ENCODE measurements at regions not wholly inside any gene's neighbourhood (a gene's known extent, or its start where the extent isn't known, plus 50 kb on each side); places are given as distances from the start of the nearest gene placed in this dataset.

DNA sequence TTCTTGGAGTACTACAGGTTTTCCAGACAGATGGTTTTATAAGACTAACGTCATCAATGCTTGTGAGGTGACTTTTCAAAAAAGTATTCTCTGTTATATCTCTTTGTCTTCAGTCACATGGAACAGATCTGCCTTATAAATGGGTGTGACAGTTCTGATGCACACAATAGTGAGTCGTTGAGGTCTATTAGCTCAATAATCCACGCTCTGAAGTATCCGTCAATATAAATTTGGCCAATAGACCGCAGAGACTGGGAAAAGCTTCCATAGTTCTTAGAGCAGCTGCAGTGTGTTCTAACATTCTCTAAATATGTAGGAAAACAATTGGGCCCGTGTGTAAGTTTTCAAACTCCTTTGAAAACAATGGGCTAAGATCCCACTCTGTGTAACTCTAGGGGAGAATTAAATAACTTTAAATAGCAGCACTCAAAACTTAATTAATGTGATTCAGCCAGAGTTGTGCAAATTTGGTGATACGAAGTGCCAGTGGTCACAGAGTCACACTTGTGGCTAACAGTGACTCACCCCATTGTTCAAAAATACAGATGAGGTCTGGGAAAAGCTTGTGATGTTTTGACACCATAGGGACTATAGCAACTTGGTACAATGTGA, 316.0 kb downstream of the LMO4 start:
- in situ Hi-C loops (cut with MboI; ENCODE audit: low pct_unique_long_range_greater_than_20kb, low sequenced_read_pairs) = no loop called here
- no peak for DNase-seq

DNA sequence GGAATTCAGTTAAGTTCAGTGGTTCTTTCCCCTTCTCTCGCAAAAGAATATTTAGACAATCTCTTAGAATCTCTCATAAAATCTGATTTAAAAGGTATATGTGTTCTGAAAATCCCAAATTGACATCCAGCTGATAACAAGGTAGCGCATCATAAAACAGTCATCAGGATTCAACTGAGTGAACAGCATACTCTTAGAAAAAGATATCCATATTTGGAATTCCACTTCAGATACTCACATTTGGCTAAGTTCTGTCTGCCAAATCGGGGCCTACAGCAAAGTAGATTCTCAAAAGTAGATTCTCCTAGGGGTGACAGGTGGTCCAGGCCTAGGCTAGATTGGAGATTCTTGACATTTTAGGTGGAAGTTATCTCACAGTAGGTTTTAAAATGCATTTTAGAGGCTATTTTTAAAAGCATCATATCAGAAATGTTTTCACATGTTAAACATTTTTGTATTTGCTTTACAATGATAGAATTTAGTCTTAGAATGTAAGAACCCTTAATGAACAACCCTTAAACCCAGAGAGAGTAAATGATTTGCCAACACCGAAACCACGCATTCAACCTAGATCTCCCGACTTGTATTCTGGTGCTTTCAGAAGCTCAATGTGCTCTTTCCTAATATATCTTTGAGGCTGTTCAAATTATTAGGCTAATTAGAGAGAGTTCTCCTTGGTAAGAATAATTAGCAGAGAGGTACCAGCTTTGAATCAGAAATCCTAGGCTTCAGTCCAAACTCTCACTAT, 318.9 kb downstream of the LMO4 start:
- in situ Hi-C loops (cut with MboI; ENCODE audit: low pct_unique_long_range_greater_than_20kb, low sequenced_read_pairs) = no loop called here
- DNase-seq = no peak

DNA sequence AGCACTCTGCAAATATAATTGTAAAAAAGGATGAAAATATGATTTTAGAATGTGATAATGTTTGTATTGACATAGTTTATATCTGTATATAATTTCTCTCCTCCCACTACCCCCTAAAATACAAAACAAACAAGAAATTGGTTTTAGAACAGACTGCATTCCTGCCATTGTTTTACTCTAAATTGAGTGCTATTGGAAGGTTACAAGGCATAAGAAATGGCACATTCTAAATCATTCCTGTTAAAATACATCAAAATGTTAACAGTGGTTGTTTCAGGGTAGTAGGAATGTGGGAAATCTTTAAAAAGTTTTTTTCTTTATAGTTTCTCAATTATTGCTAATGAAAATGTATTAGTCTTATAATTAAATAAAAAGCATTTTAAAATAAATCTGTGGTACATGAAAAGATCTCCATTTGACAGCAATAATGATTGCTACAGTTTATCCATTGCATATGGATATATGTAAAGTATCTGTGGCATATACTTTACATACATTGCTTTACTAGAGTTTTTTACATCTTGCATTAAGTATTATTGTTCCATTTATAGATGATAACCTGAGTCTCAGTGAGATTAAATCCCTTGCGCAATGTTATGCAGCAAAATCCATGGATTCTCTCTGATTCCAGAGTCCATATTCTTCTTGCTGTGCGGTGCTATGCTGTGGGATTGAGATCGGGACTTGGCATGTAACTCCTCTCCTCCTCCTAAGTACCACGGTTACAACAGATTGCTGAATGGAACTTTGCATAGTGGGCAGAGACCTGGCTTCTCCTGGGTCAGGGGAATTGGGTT, 319.8 kb downstream of the LMO4 start:
- in situ Hi-C loops (cut with MboI; ENCODE audit: low pct_unique_long_range_greater_than_20kb, low sequenced_read_pairs) = no loop called here
- no peak for DNase-seq

DNA sequence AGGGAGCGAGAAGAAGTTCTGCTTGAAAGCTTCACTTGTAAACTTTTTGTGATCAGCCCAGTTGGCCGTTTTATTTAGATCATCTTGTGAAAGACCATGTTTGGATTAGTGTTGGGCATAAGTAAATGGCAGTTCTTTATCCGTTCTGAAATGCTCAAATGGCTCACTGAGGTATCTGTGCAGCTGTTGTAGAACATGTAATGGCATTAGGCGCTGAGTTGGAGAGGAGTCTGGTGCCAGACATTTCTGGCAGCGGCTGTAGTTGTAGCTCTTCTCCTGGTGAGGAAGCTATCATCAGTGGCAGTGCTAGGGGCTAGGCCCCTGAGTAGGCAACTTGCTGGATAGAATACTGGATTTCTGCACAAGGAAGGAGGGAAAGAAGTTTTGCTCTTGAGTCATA, 321.6 kb downstream of the LMO4 start:
- DNase-seq = no peak
- in situ Hi-C loops (cut with MboI; ENCODE audit: low pct_unique_long_range_greater_than_20kb, low sequenced_read_pairs) = no loop called here

DNA sequence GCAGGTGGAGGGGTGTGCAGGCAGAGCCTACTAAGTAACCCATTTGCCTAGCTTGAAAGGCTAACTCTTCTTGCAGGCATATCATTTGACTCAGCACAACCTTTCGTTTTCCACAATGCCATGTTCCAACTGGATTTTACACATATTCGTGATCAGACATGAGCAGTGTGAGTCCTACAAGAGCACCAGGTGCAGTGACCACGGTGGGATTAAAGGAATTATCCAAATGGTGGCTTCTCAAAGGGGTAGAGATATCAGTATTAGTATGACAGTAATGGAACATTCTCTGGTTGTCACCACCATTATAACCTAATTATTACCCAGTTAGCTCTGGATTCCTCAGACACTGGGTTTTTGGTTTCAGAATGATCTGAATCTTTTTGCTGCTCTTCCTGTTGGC, 323.5 kb downstream of the LMO4 start:
- in situ Hi-C loops (cut with MboI; ENCODE audit: low pct_unique_long_range_greater_than_20kb, low sequenced_read_pairs) = no loop called here
- no peak for DNase-seq

DNA sequence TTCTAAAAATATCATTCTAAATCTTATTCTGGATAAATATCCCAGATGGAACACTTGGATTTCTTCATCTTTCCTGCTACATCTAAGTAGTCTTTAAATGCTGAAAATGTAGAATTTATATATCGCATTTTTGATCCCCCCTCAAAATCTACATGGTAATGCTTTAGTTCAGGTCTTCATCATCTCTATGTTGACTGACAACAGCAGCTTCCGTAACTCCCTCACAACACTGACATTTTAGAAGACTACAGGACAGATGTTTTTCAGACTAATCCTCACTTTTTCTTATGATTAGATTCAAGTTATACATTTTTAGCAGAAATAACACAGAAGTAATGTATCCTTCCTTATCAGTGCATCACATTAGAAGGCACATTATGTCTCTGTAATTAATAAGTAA, 336.5 kb downstream of the LMO4 start:
- no peak for DNase-seq
- in situ Hi-C loops (cut with MboI; ENCODE audit: low pct_unique_long_range_greater_than_20kb, low sequenced_read_pairs) = no loop called here

DNA sequence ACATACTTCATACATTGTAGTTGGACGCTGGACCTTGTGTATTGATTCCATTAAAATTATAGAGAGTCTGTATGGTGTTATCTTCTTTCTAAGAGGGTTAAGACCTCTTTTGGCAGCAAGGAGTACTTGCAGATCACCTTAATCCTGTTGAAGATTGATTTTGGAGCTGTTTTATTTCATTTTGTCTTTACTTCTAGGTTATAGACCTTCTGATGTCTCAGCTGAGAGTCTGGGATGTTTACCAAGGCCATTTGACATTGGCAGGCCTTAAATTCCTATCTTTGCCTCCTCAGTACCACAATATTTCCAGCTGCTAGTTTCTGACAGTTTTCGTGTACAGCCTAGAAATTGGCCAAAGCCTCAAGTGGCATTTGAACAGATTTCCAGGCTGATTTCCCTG, 338.0 kb downstream of the LMO4 start:
- in situ Hi-C loops (cut with MboI; ENCODE audit: low pct_unique_long_range_greater_than_20kb, low sequenced_read_pairs) = no loop called here

DNA sequence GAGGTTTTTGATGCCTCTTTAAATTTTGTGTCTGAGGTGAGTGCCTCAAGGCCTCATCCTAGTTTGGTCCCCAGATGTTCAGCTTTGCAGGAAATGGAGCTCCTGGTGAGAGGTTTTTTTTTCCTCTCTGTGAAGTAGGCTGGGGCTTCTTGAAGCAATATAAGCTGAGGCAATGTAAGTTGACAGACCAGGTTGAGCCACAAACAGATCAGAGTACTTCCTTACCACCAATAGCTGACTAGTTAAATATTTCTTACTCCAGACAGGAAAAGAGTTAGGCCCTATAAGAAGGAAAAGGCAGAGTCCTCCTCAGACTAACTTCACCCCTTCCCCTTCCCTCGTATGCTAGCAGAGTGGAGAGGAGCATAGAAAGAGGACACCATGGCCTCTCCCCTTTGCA, 341.0 kb downstream of the LMO4 start:
- no peak for DNase-seq
- in situ Hi-C loops (cut with MboI; ENCODE audit: low pct_unique_long_range_greater_than_20kb, low sequenced_read_pairs) = no loop called here

More for the DNA sequence above, 338.0 kb downstream of the LMO4 start:
- no peak for DNase-seq

DNA sequence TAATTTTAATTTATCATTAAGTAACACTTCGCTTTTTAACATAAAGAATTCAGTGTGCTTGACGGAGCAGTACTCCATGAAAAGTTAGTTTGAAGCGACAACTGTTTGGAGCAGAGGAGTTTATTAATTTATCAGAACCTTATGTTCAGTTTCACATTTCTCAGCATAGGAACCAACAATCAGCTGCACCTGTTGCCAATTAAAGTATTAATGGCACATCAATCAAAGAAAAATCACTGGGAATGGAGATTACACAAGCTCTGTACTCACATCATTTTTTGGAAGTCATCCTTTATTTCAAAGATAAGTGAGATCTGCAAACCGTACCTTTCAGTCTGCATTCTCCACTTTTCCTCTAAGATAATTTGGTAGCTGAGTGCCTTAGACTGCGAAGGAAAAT, 344.6 kb downstream of the LMO4 start:
- DNase-seq = no peak
- in situ Hi-C loops (cut with MboI; ENCODE audit: low pct_unique_long_range_greater_than_20kb, low sequenced_read_pairs) = no loop called here

DNA sequence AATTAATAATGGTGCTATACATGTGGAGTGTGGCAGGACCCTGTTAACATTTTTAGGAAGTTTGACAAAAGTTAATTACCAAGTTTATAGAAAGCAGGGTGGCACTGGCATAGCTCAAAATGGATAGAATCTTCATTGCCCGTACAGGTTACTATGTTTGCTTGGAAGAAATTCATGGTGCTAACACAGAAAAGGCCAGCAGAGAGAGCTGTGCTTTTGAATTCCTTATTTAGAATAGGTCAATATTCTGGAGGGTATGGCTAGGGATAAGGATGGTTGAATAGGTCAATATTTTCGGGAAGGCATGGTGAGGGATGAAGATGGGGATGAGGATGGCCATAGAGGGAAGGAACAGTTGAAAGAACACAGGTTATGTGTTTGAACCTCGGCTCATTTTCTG, 345.1 kb downstream of the LMO4 start:
- DNase-seq = no peak
- in situ Hi-C loops (cut with MboI; ENCODE audit: low pct_unique_long_range_greater_than_20kb, low sequenced_read_pairs) = no loop called here

DNA sequence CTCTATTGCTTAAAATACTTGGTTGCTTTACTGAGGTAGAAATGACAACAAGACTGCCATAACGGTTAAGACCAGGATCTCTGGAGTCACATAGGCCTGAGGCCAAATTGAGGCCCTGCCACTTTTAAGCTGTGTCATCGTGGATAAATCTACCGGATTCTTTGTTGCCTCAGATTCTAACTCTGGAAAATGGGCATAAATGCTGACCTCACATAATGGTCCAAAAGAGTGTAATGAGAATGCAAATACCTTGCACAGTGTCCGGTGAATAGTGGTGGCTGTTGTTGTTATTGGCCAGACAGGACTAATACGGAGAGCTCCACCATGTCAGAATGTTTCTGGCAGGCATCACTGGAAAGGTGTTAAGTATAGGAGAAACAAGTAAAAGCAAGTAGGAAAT, 346.1 kb downstream of the LMO4 start:
- in situ Hi-C loops (cut with MboI; ENCODE audit: low pct_unique_long_range_greater_than_20kb, low sequenced_read_pairs) = no loop called here
- DNase-seq = no peak

DNA sequence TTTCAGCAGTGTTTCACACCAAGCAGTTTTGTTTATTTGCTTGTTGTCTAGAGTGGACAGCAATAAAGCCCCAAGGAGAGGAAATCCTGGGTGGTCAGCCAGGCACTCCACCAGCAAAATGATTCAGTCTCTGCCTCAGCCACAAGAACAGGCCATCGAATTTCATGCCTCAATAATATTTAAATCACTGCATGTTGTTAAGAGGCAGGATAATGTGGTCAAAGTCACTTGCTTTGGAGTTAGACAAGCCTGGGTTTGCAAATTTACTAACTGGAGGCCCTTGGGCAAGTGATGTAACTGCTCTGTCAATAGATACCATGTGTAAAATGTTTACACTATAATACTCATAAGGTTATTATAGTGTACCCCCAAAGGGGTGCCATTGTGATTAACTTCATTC, 349.6 kb downstream of the LMO4 start:
- in situ Hi-C loops (cut with MboI; ENCODE audit: low pct_unique_long_range_greater_than_20kb, low sequenced_read_pairs) = no loop called here
- no peak for DNase-seq

DNA sequence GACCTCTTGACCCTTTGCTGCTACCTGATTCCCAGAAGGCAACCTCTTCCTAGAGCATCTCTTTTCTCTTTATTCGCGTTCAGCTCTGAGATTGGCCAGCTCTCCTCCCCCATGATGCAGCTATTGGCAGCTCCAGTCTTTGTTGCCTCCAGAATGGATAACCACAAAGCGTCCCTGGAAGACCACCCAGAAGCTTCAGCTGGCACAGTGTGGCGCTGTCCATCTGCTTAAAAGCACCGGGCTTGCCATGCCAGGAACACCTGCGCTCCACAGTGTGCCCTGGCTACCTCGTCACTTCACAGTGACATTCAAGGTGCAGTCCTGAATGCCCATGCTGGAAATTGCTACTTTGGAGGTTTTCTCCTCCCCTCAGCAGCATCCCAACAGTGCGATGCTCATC, 353.9 kb downstream of the LMO4 start:
- no peak for DNase-seq
- in situ Hi-C loops (cut with MboI; ENCODE audit: low pct_unique_long_range_greater_than_20kb, low sequenced_read_pairs) = no loop called here

DNA sequence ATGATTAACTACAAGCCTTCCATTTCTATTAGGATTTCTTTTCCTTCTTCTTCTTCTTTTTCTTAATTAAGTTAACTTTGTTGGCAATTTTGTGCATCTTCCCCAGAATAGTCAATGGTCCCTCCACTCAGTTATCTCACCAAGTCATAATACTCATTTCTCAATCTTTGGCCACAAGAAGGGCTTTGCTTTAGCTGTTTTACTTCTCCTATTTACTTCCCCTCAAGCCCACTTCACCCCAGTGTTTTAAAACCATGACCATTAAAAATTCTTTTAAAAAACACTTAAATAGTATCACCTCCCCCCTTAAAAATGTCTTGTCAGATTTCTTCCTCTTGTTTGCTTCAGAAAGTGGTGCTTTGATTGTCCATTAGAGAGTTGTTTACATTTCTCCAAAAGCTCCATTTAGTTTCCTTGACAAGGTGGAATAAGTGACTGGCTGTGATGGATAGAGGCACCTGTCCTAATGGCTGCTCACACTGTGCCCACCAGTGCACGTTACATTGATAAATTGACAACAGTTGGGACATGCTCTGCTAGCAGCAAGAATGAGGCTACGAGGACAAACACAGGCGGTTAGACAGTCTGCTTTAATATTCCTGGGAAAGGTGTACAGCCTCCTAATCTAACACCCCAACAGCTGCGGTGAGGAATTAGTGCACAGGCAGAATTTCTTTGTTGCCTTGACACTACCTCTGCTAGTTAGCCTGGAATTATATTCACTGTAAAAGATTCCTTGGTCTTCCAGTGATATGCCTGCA, 354.7 kb downstream of the LMO4 start:
- in situ Hi-C loops (cut with MboI; ENCODE audit: low pct_unique_long_range_greater_than_20kb, low sequenced_read_pairs) = no loop called here
- DNase-seq = peak; percentile 3

DNA sequence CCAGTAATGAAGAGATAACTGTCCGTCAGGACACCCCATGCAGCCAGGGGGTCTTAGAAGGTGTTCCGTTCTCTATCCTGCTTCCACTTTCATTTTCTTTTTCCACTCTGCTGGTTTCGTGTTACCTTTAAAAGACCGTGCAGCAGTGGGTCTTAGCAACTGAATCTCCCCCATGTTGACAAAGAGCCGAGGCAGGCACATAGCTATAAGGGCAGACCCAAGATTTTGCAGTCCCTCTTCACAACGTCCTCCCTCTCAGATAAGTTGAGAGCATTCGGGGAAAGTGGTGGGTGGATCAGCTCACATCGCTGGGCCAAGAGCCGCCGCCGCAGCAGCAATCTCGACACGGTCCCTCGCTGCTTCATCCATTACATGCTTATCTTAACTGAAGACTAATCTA, 355.5 kb downstream of the LMO4 start:
- DNase-seq = no peak
- in situ Hi-C loops (cut with MboI; ENCODE audit: low pct_unique_long_range_greater_than_20kb, low sequenced_read_pairs) = no loop called here

DNA sequence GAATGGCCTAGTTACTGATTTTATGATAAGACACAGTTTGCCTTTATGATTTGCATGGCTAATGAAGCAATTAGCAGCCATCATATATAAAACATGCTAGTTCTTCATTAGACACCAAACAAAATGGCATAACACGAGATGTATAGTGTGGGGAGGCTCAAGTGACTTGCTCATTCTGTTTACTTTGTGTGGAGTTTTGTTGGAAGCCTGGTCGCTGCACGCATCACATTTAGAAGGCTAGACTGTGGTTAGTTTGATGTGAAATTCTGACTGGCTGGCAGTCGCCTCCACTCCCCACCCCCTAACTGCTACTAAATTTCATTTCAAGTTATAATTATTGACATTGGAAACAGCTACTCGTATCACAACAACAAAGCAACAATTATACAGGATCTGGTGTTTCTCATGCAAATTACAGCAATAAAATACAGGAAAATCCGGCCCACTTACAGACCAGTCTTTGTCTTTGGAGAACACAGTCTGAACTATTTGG, 356.1 kb downstream of the LMO4 start:
- in situ Hi-C loops (cut with MboI; ENCODE audit: low pct_unique_long_range_greater_than_20kb, low sequenced_read_pairs) = no loop called here
- no peak for DNase-seq

DNA sequence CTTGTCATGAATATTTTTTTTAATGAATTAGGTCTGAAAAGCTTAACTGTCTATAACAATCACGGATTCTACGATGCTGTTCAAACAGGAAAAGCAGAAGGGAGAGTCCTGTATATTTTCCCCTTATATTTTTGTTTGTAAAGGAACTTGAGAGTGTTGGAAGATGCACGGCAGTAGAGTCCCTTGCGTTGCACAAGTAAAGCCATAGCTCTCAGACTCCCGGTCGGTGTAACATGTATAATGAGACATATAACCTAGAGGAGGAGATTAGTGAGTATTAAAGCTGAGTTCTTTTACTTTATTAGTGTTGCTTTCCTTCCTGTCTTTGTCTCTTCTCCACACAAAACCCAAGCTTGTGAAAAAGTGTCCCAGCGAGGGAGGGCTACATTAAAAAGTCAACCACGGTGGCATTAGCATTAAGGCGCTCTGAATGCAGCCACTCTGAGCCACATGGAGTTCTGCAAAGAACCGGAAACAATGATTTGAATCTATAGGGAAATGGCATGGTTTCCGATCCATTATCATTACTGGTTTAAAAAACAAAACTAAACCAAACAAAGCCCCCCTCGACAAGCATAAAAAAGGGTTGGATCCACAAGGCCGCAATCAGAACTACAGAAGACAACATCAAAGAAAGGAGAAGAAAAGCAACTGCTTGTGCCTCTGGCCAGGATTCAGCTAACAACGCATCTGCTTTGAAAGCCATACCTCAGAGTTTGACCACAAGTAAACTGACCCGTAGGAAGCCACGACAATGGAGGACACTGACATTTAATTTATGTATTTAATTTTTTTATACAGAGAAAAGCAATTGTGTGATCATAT, 356.8 kb downstream of the LMO4 start:
- in situ Hi-C loops (cut with MboI; ENCODE audit: low pct_unique_long_range_greater_than_20kb, low sequenced_read_pairs) = no loop called here
- no peak for DNase-seq

DNA sequence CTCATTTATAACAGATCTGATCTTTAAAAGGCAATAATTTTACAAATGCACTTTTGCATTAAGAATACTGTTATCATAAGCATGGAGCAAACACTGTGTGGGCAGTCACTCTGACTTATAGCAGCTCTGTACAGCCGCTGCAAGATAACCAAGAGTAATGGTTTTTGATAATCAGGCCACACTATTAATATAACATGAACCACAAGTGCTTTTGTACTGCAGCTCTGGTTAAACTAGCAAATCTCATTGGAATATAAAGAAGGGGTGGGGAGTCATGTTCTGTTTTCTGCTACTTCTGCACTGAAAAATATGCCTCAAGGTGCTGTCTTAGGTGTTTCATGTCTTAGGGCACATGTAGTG, 357.4 kb downstream of the LMO4 start:
- no peak for DNase-seq
- in situ Hi-C loops (cut with MboI; ENCODE audit: low pct_unique_long_range_greater_than_20kb, low sequenced_read_pairs) = no loop called here

DNA sequence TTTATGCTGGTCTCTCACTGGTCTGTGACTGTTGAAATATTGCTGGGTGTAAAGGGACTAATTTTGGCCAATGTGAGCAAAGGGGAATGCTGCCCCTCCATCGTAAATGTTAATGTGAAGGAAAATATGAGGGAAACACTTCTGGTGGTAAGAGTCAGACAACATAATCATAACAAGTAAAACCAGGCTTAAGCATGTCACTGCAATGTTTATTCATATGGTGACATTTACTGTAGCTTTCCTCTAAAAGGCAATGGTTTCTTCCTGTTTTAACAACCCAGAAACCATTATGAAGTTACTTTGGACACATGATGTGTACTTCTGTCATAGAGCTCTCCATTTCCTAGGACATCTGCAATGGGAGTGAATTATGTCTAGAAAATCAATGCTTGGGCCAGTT, 358.0 kb downstream of the LMO4 start:
- no peak for DNase-seq
- in situ Hi-C loops (cut with MboI; ENCODE audit: low pct_unique_long_range_greater_than_20kb, low sequenced_read_pairs) = no loop called here
